Ishikawa (cell line): ENCODE measurements at regions not wholly inside any gene's neighbourhood (a gene's known extent, or its start where the extent isn't known, plus 50 kb on each side); places are given as distances from the start of the nearest gene placed in this dataset.

Experiments
- CEBPB ChIP-seq: IDR thresholded peaks from 2 replicates; pipeline ENCODE4 v1.6.1; 2012
- CREB1 ChIP-seq: IDR thresholded peaks from 2 replicates; pipeline ENCODE4 v1.6.1; 2012; ENCODE audit warnings: low read depth
- EGR1 ChIP-seq: IDR thresholded peaks from 2 replicates; pipeline ENCODE4 v1.6.1; 2012
- EP300 ChIP-seq: IDR thresholded peaks from 2 replicates; pipeline ENCODE4 v1.6.1; 2012; ENCODE audit warnings: borderline replicate concordance
- FOXM1 ChIP-seq: IDR thresholded peaks from 2 replicates; pipeline ENCODE4 v1.6.1; 2012; ENCODE audit warnings: low read depth, borderline replicate concordance
- NFIC ChIP-seq: IDR thresholded peaks from 2 replicates; pipeline ENCODE4 v1.6.1; 2012
- RAD21 ChIP-seq: IDR thresholded peaks from 2 replicates; pipeline ENCODE4 v1.6.1; 2012; ENCODE audit warnings: low read depth
- REST ChIP-seq: IDR thresholded peaks from 2 replicates; pipeline ENCODE4 v1.6.1; 2012; ENCODE audit warnings: low read depth, mild to moderate bottlenecking
- TAF1 ChIP-seq: IDR thresholded peaks from 2 replicates; pipeline ENCODE4 v1.6.1; 2012; ENCODE audit warnings: low read depth, mild to moderate bottlenecking
- TCF12 ChIP-seq: IDR thresholded peaks from 2 replicates; pipeline ENCODE4 v1.6.1; 2012; ENCODE audit warnings: low read depth
- TEAD4 ChIP-seq: IDR thresholded peaks from 2 replicates; pipeline ENCODE4 v1.6.1; 2012
- YY1 ChIP-seq: IDR thresholded peaks from 2 replicates; pipeline ENCODE4 v1.6.1; 2012; ENCODE audit warnings: low read depth
- ZBTB7A ChIP-seq: IDR thresholded peaks from 2 replicates; pipeline ENCODE4 v1.6.1; 2012; ENCODE audit warnings: low read depth
- TF ChIP-seq, protein P1 (sequence below): IDR thresholded peaks from 2 replicates; pipeline ENCODE4 v1.6.1; 2012
- TF ChIP-seq, protein P2 (sequence below): IDR thresholded peaks from 2 replicates; pipeline ENCODE4 v1.6.1; 2012

- TF ChIP-seq YY1 (no peak), TAF1 (no peak), REST (no peak), EP300 (no peak), EGR1 (no peak), TEAD4 (no peak), CREB1 (no peak), NFIC (no peak), RAD21 (no peak), TCF12 (no peak), ZBTB7A (no peak), CEBPB (no peak)
- TF ChIP-seq, protein P1, sequence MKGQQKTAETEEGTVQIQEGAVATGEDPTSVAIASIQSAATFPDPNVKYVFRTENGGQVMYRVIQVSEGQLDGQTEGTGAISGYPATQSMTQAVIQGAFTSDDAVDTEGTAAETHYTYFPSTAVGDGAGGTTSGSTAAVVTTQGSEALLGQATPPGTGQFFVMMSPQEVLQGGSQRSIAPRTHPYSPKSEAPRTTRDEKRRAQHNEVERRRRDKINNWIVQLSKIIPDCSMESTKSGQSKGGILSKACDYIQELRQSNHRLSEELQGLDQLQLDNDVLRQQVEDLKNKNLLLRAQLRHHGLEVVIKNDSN, result no peak
- TF ChIP-seq, protein P2, sequence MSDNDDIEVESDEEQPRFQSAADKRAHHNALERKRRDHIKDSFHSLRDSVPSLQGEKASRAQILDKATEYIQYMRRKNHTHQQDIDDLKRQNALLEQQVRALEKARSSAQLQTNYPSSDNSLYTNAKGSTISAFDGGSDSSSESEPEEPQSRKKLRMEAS, result no peak
Observed at GRCh38 chr6:56874328-56874727, 80.6 kb upstream of the BEND6 start.

- no peak for TF ChIP-seq YY1
- no peak for TF ChIP-seq RAD21
- TF ChIP-seq, protein P2, result no peak
- no peak for TF ChIP-seq TCF12
- no peak for TF ChIP-seq CEBPB
- no peak for TF ChIP-seq EP300
- no peak for TF ChIP-seq NFIC
- TF ChIP-seq REST, result no peak
- no peak for TF ChIP-seq TAF1
- TF ChIP-seq, protein P1, result no peak
- no peak for TF ChIP-seq CREB1
- no peak for TF ChIP-seq EGR1
- no peak for TF ChIP-seq ZBTB7A
- TF ChIP-seq FOXM1, result no peak
- TF ChIP-seq TEAD4, result no peak
Observed at GRCh38 chr6:56869346-56869745, 85.6 kb upstream of the BEND6 start.

DNA sequence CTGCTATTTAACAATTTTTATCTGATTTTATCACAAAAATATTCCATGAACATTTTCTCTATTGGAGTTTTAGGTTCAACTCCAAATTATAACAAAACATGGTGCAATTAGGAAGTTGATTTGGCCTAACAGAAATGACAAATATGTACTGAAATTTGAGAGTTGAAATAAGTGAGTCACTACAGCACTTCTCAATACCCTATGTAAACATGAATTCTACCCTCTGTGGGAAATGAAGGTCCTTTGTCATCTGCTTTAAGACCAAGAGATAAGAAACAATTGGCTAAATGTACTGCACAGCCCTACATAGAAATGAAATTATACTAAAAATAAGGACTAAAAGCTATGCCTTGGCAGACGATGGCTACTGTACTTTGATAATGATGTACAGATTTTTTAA lies 86.2 kb upstream of the BEND6 start:
- TF ChIP-seq, protein P2, result no peak
- peak; percentile 16; the same call in 1 of the 2 replicates for TF ChIP-seq TEAD4

DNA sequence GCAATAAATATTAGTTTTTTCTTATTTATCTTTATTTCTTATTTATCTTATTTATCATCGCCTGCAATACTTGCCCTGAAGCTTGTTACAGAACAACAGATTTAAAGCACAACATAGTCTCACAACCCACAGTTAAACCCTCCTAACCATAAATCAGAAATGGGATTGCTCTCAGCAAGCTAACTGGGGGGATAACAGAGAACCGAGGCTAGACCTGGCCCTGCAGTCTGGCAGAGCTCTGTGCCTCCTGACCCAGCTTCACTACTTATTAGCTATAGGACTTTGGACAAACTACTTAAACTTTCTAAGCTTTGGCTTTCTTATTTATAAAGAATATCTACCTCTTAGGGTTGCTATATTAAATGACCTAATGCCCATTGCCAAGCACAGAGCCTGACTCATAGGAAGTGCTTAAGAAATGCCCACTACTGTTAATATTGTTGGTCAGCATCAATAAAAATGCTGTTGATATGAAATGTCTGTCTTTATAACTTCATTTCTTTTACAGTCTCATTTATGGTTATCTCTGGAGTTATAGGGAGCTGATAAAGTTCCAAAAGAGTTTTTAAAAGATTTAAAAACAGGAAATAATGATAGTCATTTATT lies 87.9 kb upstream of the BEND6 start:
- TF ChIP-seq EGR1 (no peak), FOXM1 (no peak), TAF1 (no peak), YY1 (no peak), TEAD4 (no peak), CREB1 (no peak), CEBPB (no peak), NFIC (no peak), TCF12 (no peak), ZBTB7A (no peak), EP300 (no peak), RAD21 (no peak)
- TF ChIP-seq, protein P2, result no peak
- TF ChIP-seq, protein P1, result no peak

DNA sequence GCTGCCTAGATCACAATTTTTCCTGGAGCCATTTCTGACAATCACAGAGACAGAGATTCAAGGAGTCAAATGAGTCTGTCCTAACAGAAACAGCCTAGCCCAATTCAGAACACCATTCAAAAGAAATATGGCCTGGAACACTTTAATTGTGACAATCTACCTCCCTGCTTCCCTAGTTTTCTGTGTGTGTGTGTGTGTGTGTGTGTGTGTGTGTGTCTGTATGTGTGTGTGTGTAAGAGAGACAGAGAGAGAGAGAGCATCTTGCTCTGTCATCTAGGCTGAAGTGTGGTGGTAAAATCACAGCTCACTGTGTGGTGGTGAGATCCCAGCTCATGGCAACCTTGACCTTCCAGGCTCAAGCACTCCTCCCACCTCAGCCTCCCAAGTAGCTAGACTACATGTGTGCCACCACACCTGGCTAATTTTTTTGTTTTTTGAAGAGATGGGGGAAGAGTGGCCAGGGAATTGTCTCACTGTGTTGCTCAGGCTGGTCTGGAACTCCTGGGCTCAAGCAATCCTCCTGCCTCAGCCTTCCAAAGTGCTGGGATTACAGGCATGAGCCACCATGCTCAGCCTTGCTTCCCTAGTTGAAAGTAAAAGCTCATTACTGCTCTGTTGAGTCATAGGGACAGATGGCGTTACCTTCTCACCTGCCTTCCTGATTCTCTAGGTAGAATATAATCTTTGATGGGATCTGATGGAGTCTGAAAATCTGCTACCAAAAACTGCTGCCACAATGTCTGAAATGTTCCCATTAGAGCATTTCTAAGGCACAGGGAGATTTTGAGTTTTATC lies 89.6 kb upstream of the BEND6 start:
- TF ChIP-seq ZBTB7A (no peak), REST (no peak), TAF1 (no peak), NFIC (no peak), CEBPB (no peak), EP300 (no peak), EGR1 (no peak)
